ENCODE measurements at regions not wholly inside any gene's neighbourhood (a gene's known extent, or its start where the extent isn't known, plus 50 kb on each side); places are given as distances from the start of the nearest gene placed in this dataset.

- TF ChIP-seq EZH2 (IDR thresholded peaks at IDR 0.05; ENCODE audit: low read length, unreplicated experiment) (no peak), EZH2phosphoT487 (IDR thresholded peaks at IDR 0.05; ENCODE audit: borderline replicate concordance, low read length) (no peak)
- TF ChIP-seq, protein P1, sequence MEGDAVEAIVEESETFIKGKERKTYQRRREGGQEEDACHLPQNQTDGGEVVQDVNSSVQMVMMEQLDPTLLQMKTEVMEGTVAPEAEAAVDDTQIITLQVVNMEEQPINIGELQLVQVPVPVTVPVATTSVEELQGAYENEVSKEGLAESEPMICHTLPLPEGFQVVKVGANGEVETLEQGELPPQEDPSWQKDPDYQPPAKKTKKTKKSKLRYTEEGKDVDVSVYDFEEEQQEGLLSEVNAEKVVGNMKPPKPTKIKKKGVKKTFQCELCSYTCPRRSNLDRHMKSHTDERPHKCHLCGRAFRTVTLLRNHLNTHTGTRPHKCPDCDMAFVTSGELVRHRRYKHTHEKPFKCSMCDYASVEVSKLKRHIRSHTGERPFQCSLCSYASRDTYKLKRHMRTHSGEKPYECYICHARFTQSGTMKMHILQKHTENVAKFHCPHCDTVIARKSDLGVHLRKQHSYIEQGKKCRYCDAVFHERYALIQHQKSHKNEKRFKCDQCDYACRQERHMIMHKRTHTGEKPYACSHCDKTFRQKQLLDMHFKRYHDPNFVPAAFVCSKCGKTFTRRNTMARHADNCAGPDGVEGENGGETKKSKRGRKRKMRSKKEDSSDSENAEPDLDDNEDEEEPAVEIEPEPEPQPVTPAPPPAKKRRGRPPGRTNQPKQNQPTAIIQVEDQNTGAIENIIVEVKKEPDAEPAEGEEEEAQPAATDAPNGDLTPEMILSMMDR (conservative IDR thresholded peaks at IDR 0.05; ENCODE audit: low read depth, low read length), result no peak
Measured at GRCh38 chr3:83034806-83035703, 1273.6 kb upstream of the GBE1 start.

All from PC-3 (cell line).